ENCODE measurements at regions not wholly inside any gene's neighbourhood (a gene's known extent, or its start where the extent isn't known, plus 50 kb on each side); places are given as distances from the start of the nearest gene placed in this dataset.
"Not testable (repeated sequence)": the region's sequence is repeated elsewhere in the genome, so short reads cannot be mapped to it uniquely, and the experiment has no call there.

DNA sequence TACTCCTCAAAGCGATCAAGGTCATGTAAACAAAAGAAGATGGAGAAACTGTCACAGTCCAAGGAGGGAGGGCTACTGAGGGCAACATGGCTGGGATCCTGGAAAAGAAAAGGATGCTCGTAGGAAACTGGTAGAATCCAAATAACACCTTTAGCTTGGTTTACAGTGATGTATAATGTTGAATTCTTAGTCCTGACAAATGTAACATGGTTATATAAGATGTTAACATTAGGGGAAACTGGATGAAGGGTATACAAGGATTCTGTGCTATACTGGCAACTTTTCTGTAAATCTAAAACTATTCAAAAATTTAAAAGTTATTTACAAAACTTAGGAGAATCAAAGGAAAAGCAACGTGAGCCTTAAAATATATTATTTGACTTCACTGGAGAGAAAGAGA, 257.0 kb downstream of the TTC32 start:
- no peak for DNase-seq

DNA sequence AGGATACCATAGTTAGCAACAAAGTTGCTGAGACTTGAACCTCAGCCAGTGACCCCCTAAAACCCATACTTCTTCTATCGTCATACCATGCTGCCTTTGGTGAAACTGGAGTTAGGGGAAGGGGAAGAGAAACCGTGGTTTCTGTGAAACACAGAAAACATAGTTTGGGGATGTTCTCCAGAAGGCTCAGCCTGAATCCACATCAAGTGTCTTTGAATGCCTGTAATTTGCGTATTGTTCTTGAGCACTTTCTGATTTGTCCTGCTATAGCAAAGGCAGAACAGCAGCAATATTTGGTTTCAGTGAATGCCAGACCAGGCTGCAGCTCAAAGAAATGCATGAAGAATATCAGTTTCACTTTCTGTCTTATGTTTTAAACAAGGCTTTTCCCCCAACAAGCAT, 258.7 kb downstream of the TTC32 start:
- DNase-seq: no peak

DNA sequence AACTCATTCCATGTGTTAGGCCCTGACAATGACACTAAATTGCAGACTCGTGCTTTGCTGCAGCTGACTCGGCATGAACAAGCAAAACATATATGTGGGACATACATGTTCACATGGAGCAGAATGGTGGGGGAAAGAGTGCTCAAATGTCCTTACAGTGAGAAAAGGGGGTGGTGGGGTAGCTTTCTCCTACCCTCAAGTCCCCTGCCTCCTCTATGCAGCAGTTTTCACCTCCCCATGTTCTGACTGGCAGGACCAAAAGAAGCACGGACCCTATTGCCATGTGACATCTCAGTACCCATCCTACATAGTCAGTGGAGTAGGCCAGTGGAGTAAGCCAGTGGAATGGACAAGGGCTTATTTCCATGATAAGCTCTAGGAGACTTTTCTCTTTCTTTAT, 259.3 kb downstream of the TTC32 start:
- DNase-seq: no peak

DNA sequence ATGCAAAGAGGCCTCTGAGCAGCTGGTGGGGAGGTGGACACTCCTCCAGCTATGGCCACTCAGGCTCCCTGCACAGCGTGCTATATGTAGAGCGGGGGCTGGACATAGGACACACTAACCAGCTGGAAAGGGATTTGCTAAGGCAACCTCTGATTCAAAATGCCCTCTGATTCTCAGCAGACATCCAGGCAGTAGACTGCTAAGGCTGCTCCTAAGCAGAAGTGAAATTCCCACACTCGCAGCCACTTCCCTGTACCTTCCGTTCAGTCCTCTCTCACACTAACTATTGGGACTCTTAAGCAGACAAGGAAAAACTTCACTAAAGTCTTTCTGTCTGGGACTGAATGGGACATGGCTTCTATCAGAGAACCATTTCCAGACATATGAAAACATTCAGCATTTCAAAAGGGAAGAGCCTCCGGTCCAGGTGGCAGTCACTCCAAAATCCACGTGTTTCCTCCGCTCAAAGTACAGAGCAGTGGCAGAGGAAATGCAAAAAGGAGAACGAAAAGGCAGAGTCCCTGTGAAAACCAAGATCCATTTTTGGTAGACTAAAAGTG, 265.8 kb downstream of the TTC32 start:
- no peak for DNase-seq

DNA sequence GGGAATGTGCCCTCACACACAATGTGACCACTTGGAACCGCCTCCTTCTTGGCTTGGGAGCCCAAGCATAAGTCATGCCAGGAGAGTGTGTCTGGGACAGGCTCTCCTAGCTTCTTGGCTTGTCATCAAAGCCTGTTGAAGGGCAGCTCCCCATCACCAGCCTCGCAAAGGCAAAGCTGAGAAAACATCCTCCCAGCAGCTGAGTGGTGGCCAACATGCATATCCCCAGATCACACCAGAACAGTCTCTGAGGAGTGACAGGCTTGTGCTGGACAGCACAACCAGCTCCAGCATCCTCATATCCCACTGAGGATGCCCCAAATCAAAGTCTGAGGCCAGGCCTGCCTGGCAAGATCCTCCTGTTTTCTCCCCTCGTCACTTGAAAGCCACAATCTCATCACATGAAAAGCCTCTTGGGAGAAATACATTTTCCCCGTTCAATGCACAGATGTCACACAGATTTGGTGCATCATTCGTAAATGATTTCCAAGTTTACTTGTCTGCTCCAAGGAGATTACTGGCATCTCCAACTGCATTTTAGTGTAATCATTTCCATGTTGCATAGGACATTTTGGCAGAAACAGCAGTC, 269.3 kb downstream of the TTC32 start:
- DNase-seq: no peak

DNA sequence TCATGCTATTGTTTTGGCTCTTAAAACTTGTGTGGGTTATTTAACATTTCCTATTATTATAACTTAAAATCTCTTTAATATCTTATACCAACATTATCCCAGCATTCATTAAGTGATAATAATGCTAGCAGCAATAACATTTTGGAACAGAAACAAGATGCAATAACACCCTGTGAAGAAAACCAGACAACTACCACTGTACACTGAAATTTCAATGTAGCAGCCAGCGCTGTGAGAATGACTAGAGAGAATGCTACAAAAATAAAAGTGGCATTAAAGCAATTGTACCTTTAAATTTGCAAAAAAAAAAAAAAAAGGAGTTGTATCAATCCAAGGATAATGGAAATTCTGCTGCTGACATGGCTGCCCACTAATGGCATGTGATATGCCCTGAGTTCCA, 269.9 kb downstream of the TTC32 start:
- no peak for DNase-seq

DNA sequence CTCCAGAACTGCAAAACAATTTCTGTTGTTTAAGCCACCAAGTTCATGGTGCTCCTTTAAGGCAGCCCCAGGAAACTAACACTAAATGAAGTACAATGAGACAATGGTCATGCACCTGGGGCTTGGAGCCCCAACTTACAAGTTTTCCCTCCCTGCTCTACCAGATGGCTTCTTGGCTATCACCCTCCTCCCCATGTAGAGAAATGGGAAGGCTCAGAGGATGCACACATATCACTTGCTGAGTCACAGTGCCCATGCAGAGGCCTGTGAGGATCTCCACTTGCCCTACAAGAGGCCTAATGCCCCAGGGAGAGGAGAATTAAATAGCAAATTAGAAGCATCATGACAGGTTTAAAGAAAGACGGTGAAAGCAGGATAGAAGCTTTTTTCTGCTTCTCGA, 270.9 kb downstream of the TTC32 start:
- no peak for DNase-seq

DNA sequence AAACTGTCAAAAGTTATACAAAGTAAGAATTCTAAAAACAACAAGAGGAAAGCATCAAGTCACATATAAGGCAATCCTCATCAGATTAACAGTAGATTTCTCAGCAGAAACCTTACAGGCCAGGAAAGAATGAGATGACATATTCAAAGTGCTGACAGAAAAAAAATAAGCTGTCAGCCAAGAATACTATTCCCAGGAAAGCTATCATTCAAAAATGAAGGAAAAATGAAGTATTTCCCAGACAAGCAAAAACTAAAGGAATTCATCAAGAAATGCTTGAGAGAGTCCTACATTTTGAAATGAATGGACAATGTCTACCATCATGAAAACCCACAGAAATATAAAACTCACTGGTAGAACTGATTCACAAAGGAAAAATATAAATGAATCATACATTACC, 268.9 kb upstream of the OSR1 start:
- DNase-seq: no peak

DNA sequence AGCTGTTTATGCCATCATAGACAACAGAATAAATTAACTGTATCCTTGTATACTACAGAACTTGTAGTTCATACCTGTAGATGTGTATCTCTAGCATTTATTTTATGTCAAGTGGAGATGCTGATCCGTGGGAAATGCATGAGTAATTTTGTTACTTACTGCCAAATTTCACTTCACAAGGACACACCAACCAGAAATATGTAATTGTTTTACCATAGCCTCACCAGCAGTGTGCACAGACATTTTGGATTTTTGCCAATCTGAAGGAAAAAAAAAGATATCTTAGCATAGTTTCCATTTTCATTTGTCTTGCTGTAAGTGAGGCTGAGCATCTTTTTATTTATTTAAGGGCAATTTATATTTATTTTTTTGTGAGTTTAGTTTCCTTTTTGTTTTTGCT, 265.1 kb upstream of the OSR1 start:
- peak; percentile 51 for DNase-seq

DNA sequence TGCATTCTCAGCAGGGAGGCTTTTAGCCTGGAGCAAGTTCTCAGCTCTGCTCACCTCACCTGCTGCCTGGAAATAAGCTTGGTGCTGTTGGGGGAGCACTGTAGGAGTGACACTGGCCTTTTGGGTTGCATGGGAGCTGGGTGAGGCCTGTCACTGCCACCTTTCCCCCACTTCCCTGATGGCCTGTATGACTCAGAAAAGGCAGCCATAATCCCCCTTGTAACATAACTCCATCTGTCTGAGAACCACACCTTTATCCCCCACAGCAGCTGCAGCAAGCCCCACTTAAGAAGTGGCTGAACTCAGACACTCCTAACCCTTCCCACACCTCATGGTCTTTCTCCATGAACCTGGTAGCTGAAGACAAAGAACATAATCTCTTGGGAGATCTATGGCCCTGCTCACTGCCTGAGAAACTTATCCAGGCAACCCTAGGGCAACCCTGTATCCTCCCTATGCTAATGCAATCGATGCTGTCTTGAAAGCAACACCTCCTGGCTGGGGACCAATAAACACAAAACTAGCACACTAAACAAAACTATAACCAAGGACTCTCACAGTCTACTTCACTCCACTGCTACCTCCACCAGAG, 258.9 kb upstream of the OSR1 start:
- DNase-seq: peak; percentile 19

DNA sequence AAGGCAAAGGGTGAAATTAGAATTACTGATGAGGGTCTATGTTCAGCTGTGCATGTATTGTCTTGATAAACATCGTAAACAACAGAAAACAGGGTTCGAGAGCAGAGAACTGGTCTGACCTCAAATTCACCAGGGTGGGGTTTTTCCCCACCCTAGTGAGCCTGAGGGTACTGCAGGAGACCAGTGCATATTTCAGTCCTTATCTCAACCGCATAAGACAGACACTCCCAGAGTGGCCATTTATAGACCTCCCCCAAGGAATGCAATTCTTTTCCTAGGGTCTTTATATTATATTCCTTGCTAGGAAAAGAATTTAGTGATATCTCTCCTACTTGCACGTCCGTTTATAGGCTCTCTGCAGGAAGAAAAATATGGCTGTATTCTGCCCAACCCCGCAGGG, 257.0 kb upstream of the OSR1 start:
- not testable (repeated sequence) for DNase-seq

DNA sequence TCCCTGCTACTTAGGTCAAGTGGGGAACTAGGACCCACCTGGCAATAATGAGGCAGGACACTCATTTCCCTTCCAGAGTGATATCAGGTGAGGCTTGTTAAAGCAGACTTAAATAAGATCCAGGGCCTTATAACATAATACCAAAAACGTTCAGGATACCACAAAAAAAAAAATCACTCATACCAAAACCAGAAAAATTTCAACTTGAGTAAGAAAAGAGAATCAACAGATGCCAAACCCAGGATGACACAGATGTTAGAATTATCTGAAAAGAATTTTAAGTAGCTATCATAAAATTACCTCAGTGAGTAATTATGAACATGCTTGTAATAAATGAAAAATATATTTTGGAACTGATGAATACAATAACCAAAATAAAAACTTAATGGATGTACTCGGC, 255.6 kb upstream of the OSR1 start:
- DNase-seq: no peak

DNA sequence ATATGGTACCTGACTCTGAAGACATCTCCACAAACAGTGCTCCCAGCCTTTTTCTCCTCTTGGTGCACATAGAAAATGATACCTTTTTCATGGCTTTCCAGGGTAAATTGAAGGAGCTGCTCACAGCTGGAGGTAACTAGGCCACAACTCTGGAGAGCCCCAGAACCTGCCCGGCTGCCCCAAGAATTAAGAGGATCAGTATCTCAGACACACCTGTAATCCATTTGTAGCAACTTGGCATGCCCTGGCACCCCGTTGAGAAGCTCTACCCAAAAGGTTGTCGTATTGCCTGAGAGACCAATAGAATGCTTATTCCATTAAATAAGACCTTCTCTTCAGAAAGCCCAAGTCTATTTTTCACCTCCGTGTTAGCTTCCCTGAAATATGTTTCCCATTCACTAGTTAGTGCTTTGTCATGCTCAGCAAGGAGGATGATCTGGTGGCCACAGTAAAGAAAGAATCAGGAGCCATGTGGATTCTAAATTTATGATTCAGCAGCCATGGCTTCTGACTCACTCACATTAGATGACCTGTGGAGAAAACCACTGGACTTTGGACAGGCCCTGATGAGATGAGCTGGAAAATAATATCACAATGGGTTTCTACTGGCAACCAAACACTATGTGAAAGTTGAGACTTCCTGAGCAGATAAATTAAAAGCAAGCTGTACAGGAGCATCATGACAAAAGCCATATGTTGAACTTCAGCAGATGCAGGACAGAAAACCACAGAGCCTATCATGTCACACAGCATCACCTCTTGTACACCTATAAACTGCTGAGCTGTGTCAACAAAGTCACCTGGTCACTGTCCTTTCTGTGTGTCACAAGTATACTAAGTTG, 253.3 kb upstream of the OSR1 start:
- DNase-seq: peak; percentile 32

DNA sequence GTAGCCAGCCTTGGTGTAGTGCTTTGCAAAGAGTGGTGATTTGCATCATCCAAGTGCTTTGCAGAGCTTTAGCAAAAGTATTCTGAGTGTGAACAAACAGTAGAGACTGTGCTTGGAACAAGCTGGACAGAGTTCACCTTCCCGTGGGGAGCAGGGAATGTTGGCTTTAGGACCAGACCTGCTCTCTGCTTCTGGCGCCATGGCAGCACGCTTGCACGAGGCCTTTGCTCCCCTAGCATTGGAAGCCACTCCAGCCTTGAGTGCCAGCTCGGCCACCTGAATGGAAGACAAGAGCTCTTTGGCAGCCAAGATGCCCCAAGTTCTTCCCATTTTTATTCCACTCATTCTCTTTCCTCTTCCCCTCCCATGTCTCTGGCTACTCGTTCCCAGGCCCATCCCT, 250.8 kb upstream of the OSR1 start:
- no peak for DNase-seq

DNA sequence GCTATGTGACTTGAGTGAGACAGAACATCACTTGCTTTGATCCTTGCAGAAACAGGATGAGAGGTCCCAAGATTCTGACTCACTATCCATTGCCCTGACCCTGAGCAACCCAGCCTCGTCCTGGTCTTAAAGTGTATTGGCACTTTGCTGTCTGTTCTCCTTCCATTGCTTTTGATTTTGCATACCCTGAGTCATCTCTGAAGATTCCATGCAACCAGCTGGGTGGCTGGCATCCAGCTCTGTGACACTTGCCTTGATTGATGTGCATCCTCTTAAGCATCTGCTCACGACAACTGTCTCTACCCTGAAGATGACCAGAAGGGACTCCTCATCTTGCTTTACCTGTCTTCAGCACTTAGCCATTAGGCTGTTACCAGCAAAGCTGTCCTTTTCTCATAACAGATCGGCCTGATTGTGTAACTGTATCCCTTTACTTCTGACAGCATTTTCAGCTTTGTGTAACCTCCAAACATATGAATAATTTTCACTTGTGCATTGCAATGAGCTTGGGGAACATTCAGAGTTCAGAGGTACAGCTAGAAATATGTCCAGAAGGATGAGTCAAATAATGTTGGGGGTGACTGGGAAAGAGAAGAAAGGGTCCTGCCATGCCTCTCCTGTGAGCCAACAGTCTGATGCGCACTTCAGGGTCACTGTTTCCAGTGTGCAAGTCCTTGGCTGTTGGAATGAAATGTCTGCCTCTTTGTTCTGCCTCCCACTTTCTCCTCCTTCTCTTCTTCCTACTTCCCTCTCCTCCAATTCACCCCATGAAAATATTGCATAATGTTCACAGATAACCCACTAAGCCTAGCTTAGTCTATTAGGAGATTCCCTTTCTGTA, 249.7 kb upstream of the OSR1 start:
- DNase-seq: peak; percentile 26

DNA sequence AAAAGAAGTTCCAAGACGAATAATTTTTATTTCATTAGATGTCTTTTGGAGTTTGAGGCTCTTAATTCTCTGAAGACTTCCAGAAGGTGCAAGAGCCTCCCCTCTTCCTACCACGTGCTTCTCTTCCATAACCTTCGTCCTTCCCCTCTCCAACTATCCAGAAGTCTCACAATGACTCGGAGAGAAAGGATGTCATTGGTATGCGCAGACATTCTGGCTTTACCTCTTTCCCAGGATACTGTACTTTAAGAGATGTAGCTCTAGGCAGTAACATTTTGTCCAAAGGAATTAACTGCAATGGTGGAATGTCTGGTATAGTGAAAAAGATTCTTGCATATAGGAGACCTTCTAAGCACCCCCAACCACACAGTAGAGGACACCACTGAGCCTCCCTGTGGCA, 249.0 kb upstream of the OSR1 start:
- no peak for DNase-seq

DNA sequence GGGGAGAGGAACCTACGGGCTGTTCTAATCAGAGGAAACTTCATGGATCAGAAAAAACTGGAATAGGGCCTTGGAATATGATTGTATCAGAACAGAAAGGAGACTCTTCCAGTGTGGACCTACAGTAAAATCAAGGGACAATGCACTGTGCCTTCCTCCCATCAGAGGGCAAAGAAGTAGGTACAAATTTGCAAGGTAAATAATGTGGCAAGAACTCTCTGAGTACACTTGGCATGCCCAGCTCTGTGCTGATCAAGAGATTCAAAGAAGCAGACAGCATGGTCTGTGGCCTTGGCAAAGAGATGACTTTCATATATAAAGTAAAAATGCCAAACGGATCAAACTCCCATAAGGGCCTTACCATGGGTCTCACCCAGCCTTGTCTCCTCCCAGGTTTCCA, 242.6 kb upstream of the OSR1 start:
- no peak for DNase-seq

DNA sequence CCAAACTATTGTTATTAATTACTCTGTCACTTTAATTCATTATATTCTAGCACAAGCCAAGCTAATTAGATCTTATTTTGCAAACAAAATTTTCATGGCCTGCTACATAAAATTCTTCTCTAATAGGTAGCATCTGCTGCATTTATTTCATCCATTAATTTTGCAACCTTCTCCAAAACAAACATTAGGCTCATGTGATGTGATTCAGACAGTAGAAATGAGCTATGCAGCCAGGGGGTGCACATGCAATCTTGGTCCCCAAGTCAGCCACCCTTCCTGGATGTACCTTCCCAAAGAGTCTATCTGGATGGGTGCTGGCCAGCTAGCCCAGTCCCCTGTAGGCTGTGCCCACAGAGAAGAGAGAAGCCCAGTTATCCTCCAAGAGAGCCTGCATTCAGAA, 242.1 kb upstream of the OSR1 start:
- no peak for DNase-seq

DNA sequence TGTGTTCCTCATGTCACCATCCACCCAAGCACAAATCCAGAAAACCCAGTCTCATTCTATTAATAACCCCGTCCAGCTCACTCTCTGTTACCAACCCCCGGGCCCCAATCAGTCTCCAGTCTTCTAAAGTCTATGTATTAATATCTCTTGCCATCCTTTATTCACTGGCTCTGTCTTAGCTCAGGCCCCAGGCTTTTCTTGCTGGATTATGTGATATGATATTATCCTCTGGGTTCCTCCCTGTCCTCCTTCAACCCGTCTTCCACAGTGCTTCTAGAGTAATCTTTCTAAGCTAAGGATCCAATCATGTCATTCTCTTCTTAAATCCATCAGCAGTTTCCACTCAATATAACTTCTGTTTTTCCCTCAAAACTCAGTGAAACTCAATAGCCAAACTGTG, 240.5 kb upstream of the OSR1 start:
- no peak for DNase-seq

DNA sequence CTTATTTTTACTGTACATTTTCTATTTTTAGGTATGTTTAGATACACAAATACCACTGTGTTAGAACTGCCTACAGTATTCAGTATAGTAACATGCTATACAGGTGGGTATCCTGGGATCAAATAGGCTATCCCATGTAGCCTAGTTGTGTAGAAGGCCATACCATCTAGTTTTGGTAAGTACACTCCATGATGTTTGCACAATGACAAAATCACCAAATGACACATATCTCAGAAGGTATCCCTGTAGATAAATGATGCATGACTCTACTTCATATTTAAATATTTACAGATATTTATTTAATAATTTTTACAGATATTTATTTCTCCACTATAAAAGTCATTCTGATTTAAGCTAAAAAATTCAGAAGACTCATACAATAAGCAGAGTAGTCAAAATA, 233.8 kb upstream of the OSR1 start:
- DNase-seq: no peak

DNA sequence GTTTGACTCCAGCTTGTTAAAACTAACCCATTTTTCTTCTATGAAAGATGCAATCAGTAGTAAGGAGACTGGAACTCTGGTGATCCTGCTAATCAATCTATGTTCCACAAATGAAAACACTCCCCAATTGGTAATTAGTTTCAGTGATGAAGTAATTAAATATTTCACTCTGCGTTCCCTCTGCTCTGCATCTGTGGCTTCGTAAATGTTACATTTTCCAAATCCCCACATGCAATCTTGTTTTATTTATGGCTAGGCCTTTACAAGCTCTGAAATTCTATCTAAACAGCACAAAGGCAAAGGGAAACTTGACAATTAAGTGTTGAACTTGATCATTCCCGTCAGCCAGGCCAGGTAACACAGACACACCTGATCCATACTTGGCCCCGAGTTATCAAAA, 231.4 kb upstream of the OSR1 start:
- DNase-seq: no peak

DNA sequence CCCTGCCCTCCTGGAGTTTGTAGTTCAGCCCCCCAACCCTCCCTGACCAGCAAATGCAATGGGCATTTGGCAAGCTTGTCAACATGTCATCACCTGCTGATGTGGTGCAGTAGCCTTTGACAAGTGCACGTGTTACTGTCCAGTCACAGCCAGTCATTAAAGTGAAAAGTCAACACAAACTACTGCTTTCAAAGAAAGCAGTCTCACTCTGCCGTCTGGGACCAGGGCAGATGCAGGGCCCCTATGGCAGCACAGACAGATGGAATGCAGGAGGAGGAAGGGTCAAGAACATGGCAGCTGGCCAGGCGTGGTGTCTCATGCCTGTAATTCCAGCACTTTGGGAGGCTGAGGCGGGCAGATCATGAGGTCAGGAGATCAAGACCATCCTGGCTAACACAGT, 222.4 kb upstream of the OSR1 start:
- no peak for DNase-seq

DNA sequence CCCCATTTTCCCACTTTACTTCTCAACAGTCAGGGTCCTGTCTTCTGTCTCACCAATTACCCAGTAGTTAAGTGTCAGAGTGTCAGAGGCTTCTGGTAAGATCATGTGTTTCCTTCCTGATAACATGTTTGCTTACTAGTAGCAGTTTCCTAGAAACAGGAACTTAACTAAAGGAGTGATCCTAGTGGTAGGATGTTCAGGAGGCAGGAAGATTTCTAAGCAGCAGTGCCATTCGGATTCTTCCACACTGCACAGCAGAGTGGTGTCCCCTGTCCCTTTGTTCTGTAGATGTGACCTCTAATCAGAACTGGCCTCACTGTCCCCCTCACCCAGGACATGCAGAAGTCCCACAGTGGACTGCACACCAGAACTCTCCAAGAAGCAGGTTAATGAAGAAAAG, 221.8 kb upstream of the OSR1 start:
- DNase-seq: no peak

Data from NCI-H2171 treated with DMSO at 0.1 percent for 48 hours (cell line).